HL-60 (cell line): ENCODE measurements at regions not wholly inside any gene's neighbourhood (a gene's known extent, or its start where the extent isn't known, plus 50 kb on each side); places are given as distances from the start of the nearest gene placed in this dataset.

ENCODE experiments used
- POLR2AphosphoS5 ChIP-seq: IDR thresholded peaks from 2 replicates; pipeline ENCODE4 v1.6.1; 2012; ENCODE audit warnings: low read depth
- SPI1 ChIP-seq: IDR thresholded peaks from 2 replicates; pipeline ENCODE4 v1.6.1; 2012; ENCODE audit warnings: low read depth, mild to moderate bottlenecking, borderline replicate concordance
- TF ChIP-seq, protein P1 (sequence below): IDR thresholded peaks from one replicate; pipeline ENCODE4 v1.5.1; 2011; ENCODE audit warnings: low read length, control low read depth, inconsistent platforms; ENCODE audit not compliant: insufficient read depth
- TF ChIP-seq, protein P2 (sequence below): IDR thresholded peaks from 2 replicates; pipeline ENCODE4 v1.6.1; 2012; ENCODE audit warnings: low read depth; ENCODE audit not compliant: insufficient replicate concordance

GRCh38 chr11:105389952-105390351 lies 219.9 kb upstream of the GRIA4 start:
- TF ChIP-seq POLR2AphosphoS5 (no peak), SPI1 (no peak)
- TF ChIP-seq, protein P1, sequence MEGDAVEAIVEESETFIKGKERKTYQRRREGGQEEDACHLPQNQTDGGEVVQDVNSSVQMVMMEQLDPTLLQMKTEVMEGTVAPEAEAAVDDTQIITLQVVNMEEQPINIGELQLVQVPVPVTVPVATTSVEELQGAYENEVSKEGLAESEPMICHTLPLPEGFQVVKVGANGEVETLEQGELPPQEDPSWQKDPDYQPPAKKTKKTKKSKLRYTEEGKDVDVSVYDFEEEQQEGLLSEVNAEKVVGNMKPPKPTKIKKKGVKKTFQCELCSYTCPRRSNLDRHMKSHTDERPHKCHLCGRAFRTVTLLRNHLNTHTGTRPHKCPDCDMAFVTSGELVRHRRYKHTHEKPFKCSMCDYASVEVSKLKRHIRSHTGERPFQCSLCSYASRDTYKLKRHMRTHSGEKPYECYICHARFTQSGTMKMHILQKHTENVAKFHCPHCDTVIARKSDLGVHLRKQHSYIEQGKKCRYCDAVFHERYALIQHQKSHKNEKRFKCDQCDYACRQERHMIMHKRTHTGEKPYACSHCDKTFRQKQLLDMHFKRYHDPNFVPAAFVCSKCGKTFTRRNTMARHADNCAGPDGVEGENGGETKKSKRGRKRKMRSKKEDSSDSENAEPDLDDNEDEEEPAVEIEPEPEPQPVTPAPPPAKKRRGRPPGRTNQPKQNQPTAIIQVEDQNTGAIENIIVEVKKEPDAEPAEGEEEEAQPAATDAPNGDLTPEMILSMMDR = no peak
- TF ChIP-seq, protein P2, sequence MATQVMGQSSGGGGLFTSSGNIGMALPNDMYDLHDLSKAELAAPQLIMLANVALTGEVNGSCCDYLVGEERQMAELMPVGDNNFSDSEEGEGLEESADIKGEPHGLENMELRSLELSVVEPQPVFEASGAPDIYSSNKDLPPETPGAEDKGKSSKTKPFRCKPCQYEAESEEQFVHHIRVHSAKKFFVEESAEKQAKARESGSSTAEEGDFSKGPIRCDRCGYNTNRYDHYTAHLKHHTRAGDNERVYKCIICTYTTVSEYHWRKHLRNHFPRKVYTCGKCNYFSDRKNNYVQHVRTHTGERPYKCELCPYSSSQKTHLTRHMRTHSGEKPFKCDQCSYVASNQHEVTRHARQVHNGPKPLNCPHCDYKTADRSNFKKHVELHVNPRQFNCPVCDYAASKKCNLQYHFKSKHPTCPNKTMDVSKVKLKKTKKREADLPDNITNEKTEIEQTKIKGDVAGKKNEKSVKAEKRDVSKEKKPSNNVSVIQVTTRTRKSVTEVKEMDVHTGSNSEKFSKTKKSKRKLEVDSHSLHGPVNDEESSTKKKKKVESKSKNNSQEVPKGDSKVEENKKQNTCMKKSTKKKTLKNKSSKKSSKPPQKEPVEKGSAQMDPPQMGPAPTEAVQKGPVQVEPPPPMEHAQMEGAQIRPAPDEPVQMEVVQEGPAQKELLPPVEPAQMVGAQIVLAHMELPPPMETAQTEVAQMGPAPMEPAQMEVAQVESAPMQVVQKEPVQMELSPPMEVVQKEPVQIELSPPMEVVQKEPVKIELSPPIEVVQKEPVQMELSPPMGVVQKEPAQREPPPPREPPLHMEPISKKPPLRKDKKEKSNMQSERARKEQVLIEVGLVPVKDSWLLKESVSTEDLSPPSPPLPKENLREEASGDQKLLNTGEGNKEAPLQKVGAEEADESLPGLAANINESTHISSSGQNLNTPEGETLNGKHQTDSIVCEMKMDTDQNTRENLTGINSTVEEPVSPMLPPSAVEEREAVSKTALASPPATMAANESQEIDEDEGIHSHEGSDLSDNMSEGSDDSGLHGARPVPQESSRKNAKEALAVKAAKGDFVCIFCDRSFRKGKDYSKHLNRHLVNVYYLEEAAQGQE = no peak
